Thymus (tissue), 11 donors: ENCODE measurements at regions not wholly inside any gene's neighbourhood (a gene's known extent, or its start where the extent isn't known, plus 50 kb on each side); places are given as distances from the start of the nearest gene placed in this dataset.

Source experiments
- DNase-seq, 9 donors: peaks; one replicate each; pipeline ENCODE4 v3.0.0-alpha.2; 2013; ENCODE audit warnings: low spot score in 9 of 9, low read depth in 6 of 9, missing footprints in 1 of 9
- H3K27ac ChIP-seq, 2 donors: one replicate each; pipeline ENCODE4 v1.5.1; 2013; ENCODE audit warnings: control low read depth in 1 of 2, low read depth in 1 of 2, low read length in 1 of 2, mild to moderate bottlenecking in 1 of 2, moderate library complexity in 1 of 2
- H3K27me3 ChIP-seq, 2 donors: one replicate each; pipeline ENCODE4 v1.5.1; 2013; ENCODE audit warnings: low read length in 1 of 2; ENCODE audit not compliant: control insufficient read depth in 2 of 2, insufficient read depth in 1 of 2
- H3K36me3 ChIP-seq, 2 donors: one replicate each; pipeline ENCODE4 v1.5.1; 2013; ENCODE audit warnings: low read length in 1 of 2, mild to moderate bottlenecking in 1 of 2, moderate library complexity in 1 of 2; ENCODE audit not compliant: control insufficient read depth in 2 of 2, insufficient read depth in 2 of 2
- H3K4me1 ChIP-seq, 2 donors: one replicate each; pipeline ENCODE4 v1.5.1; 2013; ENCODE audit warnings: low read length in 2 of 2; ENCODE audit not compliant: control insufficient read depth in 2 of 2, insufficient read depth in 2 of 2
- H3K4me3 ChIP-seq, 2 donors: one replicate each; pipeline ENCODE4 v1.5.1; 2013; ENCODE audit warnings: low read length in 2 of 2, control low read depth in 1 of 2, mild to moderate bottlenecking in 1 of 2
- H3K9me3 ChIP-seq, 2 donors: one replicate each; pipeline ENCODE4 v1.5.1; 2013; ENCODE audit warnings: low read length in 1 of 2, mild to moderate bottlenecking in 1 of 2; ENCODE audit not compliant: control insufficient read depth in 2 of 2, insufficient read depth in 1 of 2
- WGBS: extraction: QIAGEN DNeasy Blood & Tissue Kit; methylation state at CpG from one replicate; pipeline ENCODE4 v1.1.7; 2013; 5-methylcytosine and 5-hydroxymethylcytosine counted together
- donor health status: healthy.

DNA sequence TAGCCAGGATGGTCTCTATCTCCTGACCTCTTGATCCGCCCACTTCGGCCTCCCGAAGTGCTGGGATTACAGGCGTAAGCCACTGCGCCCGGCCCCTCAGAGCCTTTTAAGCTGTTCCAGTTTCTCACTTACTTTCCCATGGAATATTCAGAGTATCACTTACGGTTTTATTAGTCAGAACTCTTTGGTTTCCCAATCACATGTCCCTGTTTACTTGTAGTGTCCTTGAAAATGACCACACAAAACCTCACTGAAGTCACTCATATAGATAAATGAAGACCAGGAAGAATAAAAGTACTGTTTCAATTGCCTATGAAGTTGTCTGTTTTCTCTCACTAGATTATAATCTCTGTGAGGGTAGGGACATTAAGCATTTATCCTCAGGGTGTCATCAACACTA lies 217.2 kb upstream of the HCCS start:
- WGBS, result 97% methylated on average over 7 of the region's 7 CpGs

DNA sequence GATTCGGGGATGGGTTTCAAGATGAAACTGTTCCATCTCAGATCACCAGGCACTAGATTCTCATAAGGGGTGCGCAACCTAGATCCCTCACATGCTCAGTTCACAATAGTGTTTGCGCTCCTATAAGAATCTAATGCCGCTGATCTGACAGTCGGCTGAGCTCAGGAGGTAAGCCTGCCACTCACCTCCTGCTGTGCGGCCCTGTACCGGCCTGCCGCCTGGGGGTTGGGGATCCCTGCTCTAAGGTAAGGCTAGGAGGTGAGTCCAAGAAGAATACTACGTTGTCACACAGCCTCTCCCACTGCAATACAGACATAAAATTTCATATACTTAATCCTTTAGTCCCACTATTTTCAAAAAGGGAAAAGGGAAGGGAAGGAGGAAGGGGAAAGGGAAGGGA lies 213.4 kb upstream of the HCCS start:
- DNase-seq, result no peak
- no peaks in the 10 kb centered on the region for H3K4me1 ChIP-seq
- H3K27ac ChIP-seq, result no peak overlapping the region
- WGBS, result 84% methylated on average over 9 of the region's 9 CpGs
- no peaks in the 10 kb centered on the region for H3K27me3 ChIP-seq
- H3K36me3 ChIP-seq, result no peaks in the 10 kb centered on the region
- H3K4me3 ChIP-seq, result no peak overlapping the region
- no peaks in the 10 kb centered on the region for H3K9me3 ChIP-seq

More for the DNA sequence above, 217.2 kb upstream of the HCCS start:
- no peak for DNase-seq
- Histone ChIP-seq H3K4me1 (no peaks in the 10 kb centered on the region), H3K27me3 (no peaks in the 10 kb centered on the region), H3K9me3 (no peaks in the 10 kb centered on the region), H3K27ac (no peak overlapping the region), H3K4me3 (no peak overlapping the region), H3K36me3 (no peaks in the 10 kb centered on the region)

DNA sequence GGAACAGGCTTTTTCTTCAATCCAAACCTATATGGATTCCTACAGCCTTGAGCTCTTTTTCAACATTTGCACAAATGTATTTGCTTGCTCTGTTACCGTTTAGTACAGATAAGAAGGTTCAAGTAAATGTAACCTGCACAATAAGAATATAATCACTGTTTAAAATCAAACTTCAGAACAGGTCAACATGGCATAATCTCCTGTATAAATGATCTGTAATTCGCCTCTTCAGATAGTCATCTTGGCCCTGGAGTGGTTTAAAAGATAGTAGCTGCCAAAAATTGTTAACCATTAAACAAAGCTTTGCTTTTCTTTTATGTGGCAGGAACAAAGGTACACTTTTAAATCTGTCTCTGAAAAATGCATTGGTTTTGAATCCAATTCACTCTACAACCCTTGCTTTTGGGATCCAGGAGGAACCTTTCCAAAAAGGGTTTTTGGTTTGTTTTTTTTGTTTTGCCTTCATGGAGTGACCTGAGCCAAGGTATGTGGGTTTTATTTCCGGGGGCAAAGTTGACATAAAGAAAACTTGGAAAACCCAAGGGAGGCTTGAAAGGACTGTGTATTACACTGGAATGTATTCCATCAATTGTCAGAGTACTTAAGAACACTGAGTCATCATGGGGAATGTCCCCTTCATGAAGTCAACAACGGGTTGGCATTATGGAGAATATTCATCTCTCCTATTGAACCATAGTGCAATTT lies 210.4 kb upstream of the HCCS start:
- Histone ChIP-seq H3K27ac (no peak overlapping the region), H3K4me3 (no peak overlapping the region), H3K4me1 (no peaks in the 10 kb centered on the region), H3K27me3 (no peaks in the 10 kb centered on the region), H3K36me3 (no peaks in the 10 kb centered on the region), H3K9me3 (no peaks in the 10 kb centered on the region)
- WGBS, result 85% methylated on average over 4 of the region's 4 CpGs
- no peak for DNase-seq

DNA sequence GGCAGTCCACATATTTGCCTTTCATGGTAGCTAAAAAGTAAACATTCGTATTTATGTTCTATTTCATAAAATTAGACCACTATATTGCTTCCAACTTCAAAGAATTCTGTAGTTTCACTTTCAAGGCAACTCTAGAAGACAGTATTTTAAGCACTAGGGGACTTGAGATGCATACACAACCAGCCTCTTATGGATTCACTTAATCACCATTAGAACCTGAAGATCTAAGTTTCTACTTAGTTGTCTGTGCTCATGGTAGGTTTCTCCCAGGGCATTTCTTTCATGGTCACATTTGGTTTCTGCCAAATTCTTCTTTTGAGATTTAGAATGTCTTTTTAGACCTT lies 209.9 kb upstream of the HCCS start:
- no peak overlapping the region for H3K4me3 ChIP-seq
- H3K27ac ChIP-seq, result no peak overlapping the region
- H3K36me3 ChIP-seq, result no peaks in the 10 kb centered on the region
- DNase-seq, result no peak
- 97% methylated on average over 1 of the region's 1 CpG for WGBS
- H3K27me3 ChIP-seq, result no peaks in the 10 kb centered on the region
- no peaks in the 10 kb centered on the region for H3K9me3 ChIP-seq
- no peaks in the 10 kb centered on the region for H3K4me1 ChIP-seq

DNA sequence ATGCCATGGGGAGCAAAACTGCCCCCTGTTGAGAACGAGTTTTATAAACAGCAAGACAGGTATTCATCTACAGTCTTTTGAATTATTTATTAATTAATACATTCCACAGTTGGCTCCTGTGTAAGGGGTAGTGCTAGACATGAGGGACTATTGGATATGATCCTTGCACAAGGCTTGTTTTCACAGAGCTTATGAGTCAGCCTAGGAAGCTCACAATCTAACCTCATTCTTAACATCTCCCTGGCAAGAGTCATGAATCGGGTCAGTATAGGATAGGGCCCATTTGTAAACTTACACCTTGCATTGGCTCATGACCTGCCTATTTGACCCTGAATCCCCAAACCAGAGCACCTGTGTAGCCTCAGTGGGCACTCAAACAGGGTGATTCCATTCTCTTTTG lies 209.1 kb upstream of the HCCS start:
- no peak for DNase-seq
- no peaks in the 10 kb centered on the region for H3K4me1 ChIP-seq
- 92% methylated on average over 2 of the region's 2 CpGs for WGBS
- no peaks in the 10 kb centered on the region for H3K36me3 ChIP-seq
- H3K27me3 ChIP-seq, result no peaks in the 10 kb centered on the region
- H3K4me3 ChIP-seq, result no peak overlapping the region
- no peaks in the 10 kb centered on the region for H3K9me3 ChIP-seq
- H3K27ac ChIP-seq, result no peak overlapping the region

DNA sequence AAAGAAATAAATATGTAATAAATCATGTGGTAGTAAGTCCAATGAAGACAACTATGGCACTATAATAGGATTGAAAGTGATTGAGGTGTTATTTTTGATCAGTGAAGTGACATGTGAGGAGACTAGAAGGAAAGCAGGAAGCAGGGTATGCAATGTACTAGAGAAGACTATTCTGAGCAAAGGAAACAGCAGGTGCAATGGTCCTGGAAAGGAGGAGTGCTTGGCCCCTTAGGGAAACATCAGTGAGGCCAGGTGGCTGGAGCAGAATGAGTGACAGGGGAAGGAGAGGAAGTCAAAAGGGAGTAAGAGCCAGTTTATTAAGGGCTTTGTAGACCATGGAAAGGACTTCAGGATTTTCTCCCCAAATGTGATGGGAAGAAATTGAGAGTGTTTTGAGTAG lies 207.6 kb upstream of the HCCS start:
- Histone ChIP-seq H3K9me3 (no peaks in the 10 kb centered on the region), H3K27ac (no peak overlapping the region), H3K27me3 (no peaks in the 10 kb centered on the region), H3K4me1 (no peaks in the 10 kb centered on the region), H3K36me3 (no peaks in the 10 kb centered on the region), H3K4me3 (no peak overlapping the region)
- no peak for DNase-seq

DNA sequence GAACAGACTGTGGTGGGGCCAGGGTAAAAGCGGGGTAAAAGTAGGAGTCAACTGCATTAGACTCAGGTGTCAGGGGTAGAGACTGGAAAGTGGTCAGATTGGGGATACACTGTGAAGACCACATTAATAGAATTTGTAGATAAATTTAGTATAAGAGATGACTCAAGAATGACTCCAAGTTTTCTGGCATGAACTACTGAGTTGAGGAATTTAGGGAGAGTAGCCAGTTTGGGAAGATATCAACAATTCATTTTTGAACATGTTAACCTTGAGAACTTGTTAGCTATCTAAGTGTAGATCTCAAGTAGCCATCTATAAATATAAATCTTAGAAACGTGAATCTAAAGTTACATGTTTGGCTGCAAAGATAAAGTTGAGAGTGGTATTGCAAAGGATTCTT lies 206.9 kb upstream of the HCCS start:
- Histone ChIP-seq H3K36me3 (no peaks in the 10 kb centered on the region), H3K4me3 (no peak overlapping the region), H3K27ac (no peak overlapping the region), H3K9me3 (no peaks in the 10 kb centered on the region), H3K27me3 (no peaks in the 10 kb centered on the region), H3K4me1 (no peaks in the 10 kb centered on the region)
- no peak for DNase-seq
- 86% methylated on average over 2 of the region's 2 CpGs for WGBS

DNA sequence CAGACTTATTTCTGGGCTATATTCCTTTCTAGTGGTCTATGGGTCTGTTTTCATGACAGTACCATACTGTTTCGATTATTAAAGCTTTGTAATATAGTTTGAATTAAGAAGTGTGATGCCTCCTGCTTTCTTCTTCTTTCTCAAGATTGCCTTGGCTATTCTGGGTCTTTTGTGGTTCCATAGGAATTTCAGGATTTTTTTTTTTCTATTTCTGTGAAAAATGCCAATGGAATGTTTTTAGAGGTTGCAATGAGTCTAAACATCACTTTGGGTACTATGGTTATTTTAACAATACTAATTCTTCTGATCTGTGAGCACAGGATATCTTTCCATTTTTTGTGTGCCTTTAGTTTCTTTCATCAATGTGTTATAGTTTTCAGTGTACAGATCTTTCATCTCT lies 204.3 kb upstream of the HCCS start:
- no peak for DNase-seq
- 93% methylated on average over 1 of the region's 1 CpG for WGBS

DNA sequence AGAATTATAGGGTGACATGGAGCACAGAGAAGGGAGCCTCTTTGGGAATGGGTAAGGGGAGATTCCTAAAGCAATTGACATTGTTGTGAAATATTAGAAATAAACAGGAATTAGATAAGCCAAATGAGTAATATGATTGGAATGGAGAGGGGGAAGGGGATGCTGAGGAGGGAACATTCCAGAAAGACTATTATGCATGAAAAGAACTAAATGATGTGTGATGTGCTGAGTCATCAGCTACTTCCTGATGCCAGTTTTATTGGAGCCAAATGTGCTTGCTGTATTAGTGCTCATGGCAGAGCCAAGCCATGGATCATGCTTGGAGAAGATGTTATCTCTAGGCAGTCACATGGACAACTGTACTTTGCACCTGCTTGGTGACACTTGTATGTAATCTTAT lies 189.0 kb upstream of the HCCS start:
- no peak overlapping the region for H3K27ac ChIP-seq
- no peaks in the 10 kb centered on the region for H3K27me3 ChIP-seq
- H3K4me1 ChIP-seq, result no peaks in the 10 kb centered on the region
- H3K4me3 ChIP-seq, result no peak overlapping the region
- H3K9me3 ChIP-seq, result no peaks in the 10 kb centered on the region
- no peaks in the 10 kb centered on the region for H3K36me3 ChIP-seq
- DNase-seq, result no peak

More for the DNA sequence above, 204.3 kb upstream of the HCCS start:
- H3K4me3 ChIP-seq, result no peak overlapping the region
- no peaks in the 10 kb centered on the region for H3K4me1 ChIP-seq
- H3K27me3 ChIP-seq, result no peaks in the 10 kb centered on the region
- no peaks in the 10 kb centered on the region for H3K36me3 ChIP-seq
- no peak overlapping the region for H3K27ac ChIP-seq
- H3K9me3 ChIP-seq, result no peaks in the 10 kb centered on the region

DNA sequence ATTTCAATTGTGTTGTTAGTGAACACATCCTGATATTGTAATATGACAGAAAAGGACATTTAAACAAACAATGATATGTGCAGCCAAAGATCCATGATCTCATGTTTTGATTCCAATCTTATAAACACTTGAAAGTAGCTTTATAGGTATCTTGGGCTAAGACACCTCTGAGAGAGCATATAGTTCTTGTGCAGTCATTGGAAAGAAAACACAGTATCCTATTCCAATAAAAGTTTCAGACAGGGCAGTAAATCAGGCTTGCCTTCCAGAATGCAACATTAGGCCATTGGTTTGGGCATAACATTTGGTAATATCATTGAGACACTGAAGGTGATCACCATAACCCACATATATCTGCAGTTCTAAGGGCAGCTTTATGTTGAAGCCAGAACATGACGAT lies 188.3 kb upstream of the HCCS start:
- no peaks in the 10 kb centered on the region for H3K9me3 ChIP-seq
- DNase-seq, result no peak
- no peaks in the 10 kb centered on the region for H3K4me1 ChIP-seq
- H3K27me3 ChIP-seq, result no peaks in the 10 kb centered on the region
- no peak overlapping the region for H3K4me3 ChIP-seq
- H3K36me3 ChIP-seq, result no peaks in the 10 kb centered on the region
- H3K27ac ChIP-seq, result no peak overlapping the region
- 97% methylated on average over 1 of the region's 1 CpG for whole genome bisulfite sequencing
